Stimulated activated naive B cell treated with anti-CD40 and anti-IgM and Interleukin-4, amounts not matched to agents 10 μg/mL and 1 μg/mL and 100 μg/mL, for 72 hours (primary cell): ENCODE measurements at regions not wholly inside any gene's neighbourhood (a gene's known extent, or its start where the extent isn't known, plus 50 kb on each side); places are given as distances from the start of the nearest gene placed in this dataset.
"Not testable (repeated sequence)": the region's sequence is repeated elsewhere in the genome, so short reads cannot be mapped to it uniquely, and the experiment has no call there.

ENCODE experiments used
- ATAC-seq, 2 donors: fragments of 150-1000 bp; cut with Tn5 transposase; replicated peaks; 2 replicates each; pipeline ENCODE4 v1.10.0; 2021; ENCODE audit warnings: moderate library complexity in 1 of 2
- DNase-seq: peaks from one replicate; pipeline ENCODE4 v3.0.0; 2021
- H3K27ac Mint-ChIP-seq: one replicate; pipeline ENCODE4 v1.8.0; 2022; ENCODE audit warnings: mild to moderate bottlenecking, mixed read lengths
- H3K27me3 Mint-ChIP-seq, 2 donors: one replicate each; pipeline ENCODE4 v1.8.0; 2022; ENCODE audit warnings: mixed read lengths in 2 of 2
- H3K36me3 Mint-ChIP-seq, 2 donors: one replicate each; pipeline ENCODE4 v1.8.0; 2022; ENCODE audit warnings: mixed read lengths in 2 of 2, mild to moderate bottlenecking in 1 of 2
- H3K4me1 Mint-ChIP-seq, 2 donors: one replicate each; pipeline ENCODE4 v1.8.0; 2022; ENCODE audit warnings: mixed read lengths in 2 of 2, mild to moderate bottlenecking in 1 of 2
- H3K4me3 Mint-ChIP-seq, 2 donors: one replicate each; pipeline ENCODE4 v1.8.0; 2022; ENCODE audit warnings: mild to moderate bottlenecking in 2 of 2, mixed read lengths in 2 of 2, moderate library complexity in 1 of 2
- H3K9me3 Mint-ChIP-seq, 2 donors: one replicate each; pipeline ENCODE4 v1.8.0; 2022; ENCODE audit warnings: mixed read lengths in 2 of 2, mild to moderate bottlenecking in 1 of 2

DNA sequence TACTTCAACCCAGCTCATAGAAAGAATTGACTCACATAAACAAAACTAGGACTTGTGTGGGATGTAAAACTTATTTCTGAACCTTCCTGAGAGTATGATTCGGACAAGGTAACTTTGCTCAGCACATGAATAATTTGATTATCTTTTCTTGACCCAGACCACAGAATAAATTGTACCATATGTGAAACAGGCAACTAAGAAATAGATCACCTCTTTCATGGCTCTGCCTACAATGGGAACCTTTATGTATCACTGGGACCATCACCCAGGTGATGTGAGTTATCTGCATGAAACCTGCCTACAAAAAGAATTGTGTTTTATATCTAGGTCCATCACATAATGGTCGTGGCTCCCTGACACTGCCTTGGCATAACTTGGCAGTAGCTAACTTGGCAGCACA is 1124.1 kb upstream of the AMELY start:
- H3K9me3 Mint-ChIP-seq = no peaks in the 10 kb centered on the region
- H3K27ac Mint-ChIP-seq = no peak overlapping the region
- no peaks in the 10 kb centered on the region for H3K27me3 Mint-ChIP-seq
- no peak overlapping the region for H3K4me3 Mint-ChIP-seq
- H3K4me1 Mint-ChIP-seq = no peaks in the 10 kb centered on the region
- DNase-seq (no peak), ATAC-seq (no peak)
- no peaks in the 10 kb centered on the region for H3K36me3 Mint-ChIP-seq

- Mint-ChIP-seq H3K27me3 (no peaks in the 10 kb centered on the region), H3K27ac (no peak overlapping the region), H3K36me3 (no peaks in the 10 kb centered on the region), H3K4me3 (no peak overlapping the region), H3K4me1 (no peaks in the 10 kb centered on the region), H3K9me3 (no peaks in the 10 kb centered on the region)
- no peak for ATAC-seq
- no peak for DNase-seq
Measured at GRCh38 chrY:8034673-8035072, 1123.1 kb upstream of the AMELY start.

DNA sequence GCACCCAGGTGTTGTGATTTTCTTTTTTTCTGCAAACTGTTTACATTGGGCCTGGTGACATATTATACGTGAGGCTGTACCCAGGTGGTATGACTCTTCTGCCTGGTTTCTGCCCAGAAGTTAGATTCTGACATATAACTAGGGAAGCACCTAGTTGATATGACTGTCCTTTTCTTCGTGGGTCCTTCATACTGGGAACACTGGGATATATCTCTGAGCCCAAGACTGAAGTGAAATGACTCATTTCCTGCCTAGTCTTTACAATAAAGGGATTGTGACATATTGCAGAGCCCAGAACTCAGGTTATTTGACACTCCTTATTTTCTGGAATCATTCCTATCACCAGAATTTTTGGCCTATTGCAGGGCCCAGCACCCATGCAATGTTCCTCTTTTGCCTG is 1121.6 kb upstream of the AMELY start:
- Mint-ChIP-seq H3K4me3 (no peak overlapping the region), H3K9me3 (no peaks in the 10 kb centered on the region), H3K27ac (no peak overlapping the region), H3K4me1 (no peaks in the 10 kb centered on the region), H3K36me3 (no peaks in the 10 kb centered on the region), H3K27me3 (no peaks in the 10 kb centered on the region)
- DNase-seq (no peak), ATAC-seq (no peak)

DNA sequence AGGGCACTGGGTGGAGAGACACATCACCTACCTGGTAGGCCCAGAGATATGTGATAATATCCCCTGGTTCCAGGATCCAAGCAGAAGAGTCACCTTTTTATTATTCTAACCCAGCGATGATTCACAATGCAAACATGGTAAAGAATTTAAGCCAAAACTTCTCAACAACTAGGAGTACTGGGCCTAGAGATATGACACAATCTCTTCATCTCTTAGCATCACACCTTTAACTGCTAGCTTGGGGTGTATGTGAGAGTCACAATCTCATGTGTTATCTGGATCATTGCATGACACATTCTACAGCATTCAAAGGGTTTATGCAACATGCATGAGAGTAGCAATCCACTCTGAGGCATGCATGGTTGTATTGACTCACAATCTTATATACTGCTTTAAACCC is 1109.0 kb upstream of the AMELY start:
- H3K4me3 Mint-ChIP-seq = no peak overlapping the region
- H3K27me3 Mint-ChIP-seq = no peaks in the 10 kb centered on the region
- DNase-seq (no peak), ATAC-seq (no peak)
- no peak overlapping the region for H3K27ac Mint-ChIP-seq
- no peaks in the 10 kb centered on the region for H3K9me3 Mint-ChIP-seq
- H3K36me3 Mint-ChIP-seq = no peaks in the 10 kb centered on the region
- H3K4me1 Mint-ChIP-seq = no peaks in the 10 kb centered on the region

DNA sequence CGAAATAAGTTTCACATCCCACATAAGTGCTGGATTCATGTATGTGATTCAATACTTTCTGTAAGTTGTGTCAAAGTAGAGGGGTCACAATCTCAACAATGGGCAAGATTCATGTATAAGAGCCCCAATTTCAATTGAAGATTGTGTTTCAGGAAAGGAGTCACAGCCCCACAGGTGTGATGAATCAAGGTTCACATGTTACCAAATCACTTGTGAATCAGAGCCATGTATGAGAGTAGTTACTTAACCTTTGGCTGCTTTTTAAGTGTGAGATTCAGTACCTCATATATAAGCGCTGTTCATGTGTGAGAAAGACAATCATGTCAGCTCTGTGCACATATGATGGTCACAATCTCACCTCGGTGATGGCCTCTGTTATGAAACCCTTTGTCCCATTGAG is 1100.0 kb upstream of the AMELY start:
- Mint-ChIP-seq H3K27me3 (no peaks in the 10 kb centered on the region), H3K4me3 (no peak overlapping the region), H3K9me3 (no peaks in the 10 kb centered on the region)

DNA sequence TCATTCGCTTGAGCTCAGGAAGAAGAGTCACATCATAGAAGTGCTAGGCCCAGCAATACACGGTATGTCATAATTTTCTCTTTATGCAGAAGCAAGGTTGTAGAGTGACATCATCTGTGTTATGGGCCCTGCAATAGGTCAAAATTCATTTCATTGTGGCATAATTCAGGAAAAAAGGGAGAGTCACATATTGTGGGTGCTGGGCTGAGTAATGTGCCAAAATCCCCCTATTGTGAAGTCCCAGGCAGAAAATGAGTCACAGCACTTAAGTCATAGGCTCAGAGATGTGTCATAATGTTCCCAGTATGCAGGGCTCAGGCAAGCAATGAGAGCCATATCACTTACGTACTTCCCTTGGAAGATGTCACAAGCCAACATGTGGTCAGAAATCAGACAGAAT is 1092.6 kb upstream of the AMELY start:
- no peaks in the 10 kb centered on the region for H3K27me3 Mint-ChIP-seq
- ATAC-seq (no peak), DNase-seq (no peak)
- no peak overlapping the region for H3K4me3 Mint-ChIP-seq
- H3K9me3 Mint-ChIP-seq = peaks cover 0 to 5% of the 10 kb centered on the region in 2 donors
- no peaks in the 10 kb centered on the region for H3K4me1 Mint-ChIP-seq
- H3K27ac Mint-ChIP-seq = no peak overlapping the region
- no peaks in the 10 kb centered on the region for H3K36me3 Mint-ChIP-seq

More for the DNA sequence above, 1100.0 kb upstream of the AMELY start:
- ATAC-seq = no peak
- no peak for DNase-seq
- Mint-ChIP-seq H3K36me3 (no peaks in the 10 kb centered on the region), H3K27ac (no peak overlapping the region), H3K4me1 (no peaks in the 10 kb centered on the region)

DNA sequence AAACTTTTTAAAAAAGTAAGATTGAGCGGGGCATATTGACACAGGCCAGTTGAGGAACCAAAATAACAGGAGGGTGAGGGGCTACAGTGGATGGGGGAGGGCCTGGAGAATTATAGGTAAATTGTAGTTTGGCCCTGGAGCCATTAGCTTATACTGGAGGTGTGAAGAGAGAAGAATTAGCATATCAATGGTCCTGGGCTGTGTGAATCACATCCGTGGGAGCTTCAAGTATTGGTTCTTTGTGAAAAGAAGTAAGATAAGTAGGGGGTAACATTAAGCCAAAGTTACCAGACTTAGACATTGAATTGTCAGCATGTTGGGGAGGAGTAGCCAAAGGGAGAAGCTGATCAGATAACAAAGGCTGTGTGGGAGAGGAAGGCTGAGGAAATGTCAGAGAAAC is 1085.2 kb upstream of the AMELY start:
- Mint-ChIP-seq H3K36me3 (no peaks in the 10 kb centered on the region), H3K4me3 (no peak overlapping the region), H3K27ac (no peak overlapping the region), H3K27me3 (no peaks in the 10 kb centered on the region), H3K4me1 (no peaks in the 10 kb centered on the region), H3K9me3 (peaks cover 0 to 8% of the 10 kb centered on the region in 2 donors)
- DNase-seq = no peak
- no peak for ATAC-seq

DNA sequence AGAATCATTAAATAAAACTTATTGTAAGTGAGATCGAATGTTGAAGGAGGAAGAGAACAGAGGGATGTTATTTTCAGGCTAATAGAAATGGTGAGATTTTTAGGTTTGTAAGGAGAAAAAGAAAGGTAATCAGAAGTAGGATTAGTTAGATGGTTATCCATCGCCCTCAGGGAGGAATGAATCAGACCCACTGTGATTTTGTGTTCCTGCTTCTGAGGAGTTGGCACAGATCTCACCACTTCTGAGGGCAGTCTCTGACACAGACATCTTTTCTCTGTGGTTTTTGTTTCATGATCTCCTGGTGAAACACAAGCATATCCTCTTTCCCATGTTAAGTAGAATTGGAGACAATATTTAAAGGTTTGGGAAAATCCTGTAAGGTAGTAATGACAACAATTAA is 1083.2 kb upstream of the AMELY start:
- not testable (repeated sequence) for H3K9me3 Mint-ChIP-seq, ATAC-seq, H3K4me1 Mint-ChIP-seq, H3K4me3 Mint-ChIP-seq, H3K36me3 Mint-ChIP-seq, H3K27ac Mint-ChIP-seq, H3K27me3 Mint-ChIP-seq, DNase-seq

DNA sequence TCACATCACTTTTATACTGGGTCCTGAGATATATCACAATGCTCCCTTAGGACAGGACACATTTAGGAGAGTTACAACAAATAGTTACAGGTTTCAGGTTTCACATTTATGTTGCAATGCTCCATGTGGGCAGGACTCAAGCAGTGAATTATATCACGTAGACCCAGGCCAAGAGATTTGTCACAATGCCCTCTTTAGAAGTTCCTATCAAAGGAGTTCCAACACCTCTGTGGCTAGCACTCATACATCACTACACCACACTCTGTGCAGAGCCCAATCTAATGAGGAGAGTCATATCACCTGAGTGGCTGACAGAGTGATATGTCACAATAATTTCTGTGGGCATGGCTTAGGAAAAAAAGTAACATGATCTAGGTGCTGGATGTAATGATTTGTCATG is 1068.2 kb upstream of the AMELY start:
- H3K9me3 Mint-ChIP-seq = no peaks in the 10 kb centered on the region
- no peaks in the 10 kb centered on the region for H3K36me3 Mint-ChIP-seq
- H3K27me3 Mint-ChIP-seq = no peaks in the 10 kb centered on the region
- H3K4me1 Mint-ChIP-seq = no peaks in the 10 kb centered on the region
- H3K27ac Mint-ChIP-seq = no peak overlapping the region
- H3K4me3 Mint-ChIP-seq = no peak overlapping the region
- no peak for ATAC-seq
- DNase-seq = no peak

- Mint-ChIP-seq H3K27me3 (no peaks in the 10 kb centered on the region), H3K9me3 (no peaks in the 10 kb centered on the region), H3K36me3 (no peaks in the 10 kb centered on the region), H3K27ac (no peak overlapping the region), H3K4me1 (no peaks in the 10 kb centered on the region), H3K4me3 (no peak overlapping the region)
- ATAC-seq (no peak), DNase-seq (no peak)
Measured at GRCh38 chrY:7977301-7977700, 1065.7 kb upstream of the AMELY start.

- DNase-seq = no peak
- no peaks in the 10 kb centered on the region for H3K27me3 Mint-ChIP-seq
- ATAC-seq = no peak
- no peak overlapping the region for H3K27ac Mint-ChIP-seq
- no peaks in the 10 kb centered on the region for H3K36me3 Mint-ChIP-seq
- H3K4me1 Mint-ChIP-seq = no peaks in the 10 kb centered on the region
- H3K9me3 Mint-ChIP-seq = no peaks in the 10 kb centered on the region
- H3K4me3 Mint-ChIP-seq = no peak overlapping the region
Measured at GRCh38 chrY:7968293-7968692, 1056.7 kb upstream of the AMELY start.

- Mint-ChIP-seq H3K4me1 (no peaks in the 10 kb centered on the region), H3K27me3 (no peaks in the 10 kb centered on the region), H3K9me3 (no peaks in the 10 kb centered on the region), H3K27ac (no peak overlapping the region), H3K36me3 (no peaks in the 10 kb centered on the region), H3K4me3 (no peak overlapping the region)
- no peak for DNase-seq
- ATAC-seq = no peak
Measured at GRCh38 chrY:7966916-7967315, 1055.4 kb upstream of the AMELY start.

- no peak for DNase-seq
- Mint-ChIP-seq H3K9me3 (no peaks in the 10 kb centered on the region), H3K36me3 (no peaks in the 10 kb centered on the region), H3K27me3 (no peaks in the 10 kb centered on the region), H3K27ac (no peak overlapping the region), H3K4me1 (no peaks in the 10 kb centered on the region), H3K4me3 (no peak overlapping the region)
- no peak for ATAC-seq
Measured at GRCh38 chrY:7963393-7963792, 1051.8 kb upstream of the AMELY start.

- ATAC-seq (no peak), DNase-seq (no peak)
- H3K36me3 Mint-ChIP-seq = no peaks in the 10 kb centered on the region
- H3K9me3 Mint-ChIP-seq = no peaks in the 10 kb centered on the region
- H3K27ac Mint-ChIP-seq = no peak overlapping the region
- no peaks in the 10 kb centered on the region for H3K4me1 Mint-ChIP-seq
- H3K4me3 Mint-ChIP-seq = no peak overlapping the region
- no peaks in the 10 kb centered on the region for H3K27me3 Mint-ChIP-seq
Measured at GRCh38 chrY:7962350-7962749, 1050.8 kb upstream of the AMELY start.

GRCh38 chrY:7961811-7962210 is 1050.3 kb upstream of the AMELY start:
- ATAC-seq (no peak), DNase-seq (no peak)
- Mint-ChIP-seq H3K36me3 (no peaks in the 10 kb centered on the region), H3K4me3 (no peak overlapping the region), H3K9me3 (no peaks in the 10 kb centered on the region), H3K27me3 (no peaks in the 10 kb centered on the region), H3K4me1 (no peaks in the 10 kb centered on the region), H3K27ac (no peak overlapping the region)

GRCh38 chrY:7957773-7958172 is 1046.2 kb upstream of the AMELY start:
- ATAC-seq (no peak), DNase-seq (no peak)
- no peaks in the 10 kb centered on the region for H3K9me3 Mint-ChIP-seq
- H3K27me3 Mint-ChIP-seq = no peaks in the 10 kb centered on the region
- H3K4me3 Mint-ChIP-seq = no peak overlapping the region
- no peak overlapping the region for H3K27ac Mint-ChIP-seq
- no peaks in the 10 kb centered on the region for H3K36me3 Mint-ChIP-seq
- no peaks in the 10 kb centered on the region for H3K4me1 Mint-ChIP-seq
